GM12878 (cell line): ENCODE measurements at regions not wholly inside any gene's neighbourhood (a gene's known extent, or its start where the extent isn't known, plus 50 kb on each side); places are given as distances from the start of the nearest gene placed in this dataset.

Experiments
- ATAC-seq: fragments of 200-7000 bp; cut with Tn5 transposase; 3 replicates; pipeline ENCODE4 v1.9.1; 2020; ENCODE audit warnings: mild to moderate bottlenecking, moderate library complexity
- BruUV-seq: library from RNA; stranded (reverse); fragments of 400-500 nt; replicated peaks from 2 replicates; lab custom pipeline; 2021; lab: Mats Ljungman, UMichigan
- CTCF ChIA-PET: fragments of 300-600 bp; sonication (Branson Sonifier 250); formaldehyde crosslinking; extraction: SDS; loops from one replicate; lab custom pipeline; 2021; ENCODE audit warnings: inconsistent platforms; lab: Yijun Ruan, JAX
- POLR2A ChIA-PET: fragments of 350-600 bp; formaldehyde crosslinking; extraction: SDS; loops from one replicate; lab custom pipeline; 2021; ENCODE audit warnings: inconsistent platforms; lab: Charles Lee
- RAD21 ChIA-PET: fragments of 300-600 bp; sonication (Branson Sonifier 250); formaldehyde crosslinking; loops from one replicate; lab custom pipeline; 2023; ENCODE audit warnings: antibody characterized with exemption; ENCODE audit not compliant: unreplicated experiment; lab: Charles Lee
- SMC1A ChIA-PET: fragments of 300-600 bp; sonication (Branson Sonifier 250); formaldehyde crosslinking; loops from one replicate; lab custom pipeline; 2023; ENCODE audit not compliant: unreplicated experiment, uncharacterized antibody; lab: Charles Lee
- DNase-seq: peaks from one replicate; pipeline ENCODE4 v3.0.0-alpha.2; 2011; ENCODE audit warnings: low read depth, low spot score
- FAIRE-seq: peaks from 3 replicates; lab custom pipeline; 2011; peaks lifted over from hg19 to GRCh38; lab: Jason Lieb, UNC
- H2AFZ ChIP-seq: 2 replicates; pipeline ENCODE4 v1.6.0; 2011; ENCODE audit warnings: low read depth, low read length, control low read depth; ENCODE audit not compliant: control insufficient read depth
- H3K27ac ChIP-seq: 2 replicates; pipeline ENCODE4 v1.5.1; 2011; ENCODE audit warnings: control low read depth; ENCODE audit not compliant: control insufficient read depth, insufficient read depth
- H3K27me3 ChIP-seq, 2 experiments: replicated peaks in 1 of 2; 2 replicates each; pipeline versions ENCODE4 v1.6.0 to v1.6.1; 2011; ENCODE audit warnings: low read length in 1 of 2; ENCODE audit not compliant: control insufficient read depth in 2 of 2, insufficient read depth in 2 of 2
- H3K36me3 ChIP-seq, 2 experiments: 2 replicates each; pipeline ENCODE4 v1.5.1; 2011; ENCODE audit warnings: low read length in 1 of 2; ENCODE audit not compliant: control insufficient read depth in 2 of 2, insufficient read depth in 2 of 2
- H3K4me1 ChIP-seq: 2 replicates; pipeline ENCODE4 v1.6.1; 2011; ENCODE audit warnings: mild to moderate bottlenecking, low read length, moderate library complexity, mixed read lengths; ENCODE audit not compliant: control insufficient read depth, insufficient read depth
- H3K4me2 ChIP-seq: 2 replicates; pipeline ENCODE4 v1.6.0; 2011; ENCODE audit warnings: control low read depth; ENCODE audit not compliant: control insufficient read depth, insufficient read depth
- H3K4me3 ChIP-seq: fragments of 200-600 bp; sonication (generic); 2 replicates; pipeline ENCODE4 v1.5.1; 2016
- H3K79me2 ChIP-seq: 2 replicates; pipeline ENCODE4 v1.6.0; 2011; ENCODE audit warnings: low read length; ENCODE audit not compliant: control insufficient read depth, insufficient read depth
- H3K9ac ChIP-seq: 2 replicates; pipeline ENCODE4 v1.8.0; 2011; ENCODE audit warnings: low read length, control low read depth, mixed read lengths; ENCODE audit not compliant: control insufficient read depth, insufficient read depth
- H3K9me3 ChIP-seq: replicated peaks from 3 replicates; pipeline ENCODE4 v1.5.1; 2011; ENCODE audit warnings: mild to moderate bottlenecking, low read length; ENCODE audit not compliant: control insufficient read depth, insufficient read depth
- H4K20me1 ChIP-seq: 2 replicates; pipeline ENCODE4 v1.6.0; 2011; ENCODE audit not compliant: control insufficient read depth, insufficient read depth
- ATF3 ChIP-seq: IDR thresholded peaks from 2 replicates; pipeline ENCODE4 v1.6.1; 2011; ENCODE audit warnings: low read depth, mild to moderate bottlenecking, low read length, moderate library complexity, borderline replicate concordance; ENCODE audit errors: extremely low read depth
- HDAC2 ChIP-seq: fragments of 200-600 bp; sonication (generic); IDR thresholded peaks from 2 replicates; pipeline ENCODE4 v1.6.1; 2017
- HSF1 ChIP-seq: fragments of 150-350 bp; IDR thresholded peaks from 2 replicates; pipeline ENCODE4 v1.6.1; 2014; ENCODE audit warnings: mild to moderate bottlenecking, low read depth, low read length
- MAX ChIP-seq: IDR thresholded peaks from 2 replicates; pipeline ENCODE4 v1.6.1; 2012; ENCODE audit warnings: low read depth, low read length, improper control_type of control experiment
- MLLT1 ChIP-seq: fragments of 450-650 bp; IDR thresholded peaks from 2 replicates; pipeline ENCODE4 v1.6.1; 2016; ENCODE audit warnings: mild to moderate bottlenecking
- MTA2 ChIP-seq: fragments of 450-650 bp; IDR thresholded peaks from 2 replicates; pipeline ENCODE4 v1.6.1; 2016; ENCODE audit warnings: low read depth, mild to moderate bottlenecking, moderate library complexity
- NR2C1 ChIP-seq: fragments of 450-650 bp; IDR thresholded peaks from 2 replicates; pipeline ENCODE4 v1.6.1; 2017; ENCODE audit warnings: antibody characterized with exemption, mild to moderate bottlenecking, moderate library complexity
- NR2F1 ChIP-seq: fragments of 450-650 bp; conservative IDR thresholded peaks from 2 replicates; pipeline ENCODE4 v1.6.1; 2017; ENCODE audit warnings: mild to moderate bottlenecking
- PKNOX1 ChIP-seq: fragments of 450-650 bp; IDR thresholded peaks from 2 replicates; pipeline ENCODE4 v1.6.1; 2016; ENCODE audit warnings: mild to moderate bottlenecking
- RELA ChIP-seq: fragments of 450-650 bp; IDR thresholded peaks from 2 replicates; pipeline ENCODE4 v1.8.0; 2014; ENCODE audit warnings: borderline replicate concordance; ENCODE audit not compliant: partially characterized antibody
- RUNX3 ChIP-seq: IDR thresholded peaks from 2 replicates; pipeline ENCODE4 v1.6.1; 2012; ENCODE audit warnings: low read length, inconsistent platforms
- STAT1 ChIP-seq: fragments of 450-650 bp; conservative IDR thresholded peaks from 2 replicates; pipeline ENCODE4 v1.6.1; 2014; ENCODE audit warnings: antibody characterized with exemption, mild to moderate bottlenecking
- WRNIP1 ChIP-seq: IDR thresholded peaks from 2 replicates; pipeline ENCODE4 v1.6.1; 2011; ENCODE audit warnings: low read depth, low read length, improper control_type of control experiment, borderline replicate concordance
- ZBTB4 ChIP-seq: fragments of 450-650 bp; formaldehyde crosslinking; IDR thresholded peaks from 2 replicates; pipeline ENCODE4 v1.4.0; 2022; ENCODE audit warnings: mild to moderate bottlenecking, moderate library complexity
- ZNF274 ChIP-seq: IDR thresholded peaks from one replicate; pipeline ENCODE4 v1.8.0; 2011; ENCODE audit not compliant: insufficient read length, insufficient read depth
- WGBS: methylation state at CpG from one replicate; pipeline ENCODE4 v1.1.6; 2016; ENCODE audit warnings: low lambda C conversion rate; ENCODE audit not compliant: insufficient replicate concordance, insufficient coverage; ENCODE audit errors: missing lambda C conversion rate; 5-methylcytosine and 5-hydroxymethylcytosine counted together
- in situ Hi-C: fragments of 300-500 bp; cut with MboI; formaldehyde crosslinking; loops from 9 replicates; pipeline ENCODE4 v1.14.3; 2018; ENCODE audit warnings: mixed read lengths
- intact Hi-C: fragments of 100-400 bp; cut with micrococcal nuclease; formaldehyde crosslinking; loops from one replicate; pipeline ENCODE4 v1.14.2; 2022; ENCODE audit not compliant: unreplicated experiment

- WGBS = 0% methylated on average over 1 of the region's 1 CpG
- no peak for FAIRE-seq
- BruUV-seq = no TSS peak
- H3K27ac ChIP-seq = no peak overlapping the region
- no peaks in the 10 kb centered on the region for H3K9me3 ChIP-seq
- no peak overlapping the region for H3K4me3 ChIP-seq
- H4K20me1 ChIP-seq = no peaks in the 10 kb centered on the region
- DNase-seq = no peak
- TF ChIP-seq MLLT1 (no peak), STAT1 (no peak), ZNF274 (no peak), WRNIP1 (no peak), NR2C1 (no peak), MAX (no peak), HSF1 (no peak), MTA2 (no peak), PKNOX1 (no peak), HDAC2 (no peak), RELA (no peak), ATF3 (no peak), NR2F1 (no peak), RUNX3 (no peak), ZBTB4 (CRISPR knock-in tag) (no peak)
- TF ChIP-seq, all 136 proteins: peak for 0
- ChIA-PET POLR2A (no interaction called here), SMC1A (no interaction called here), RAD21 (no interaction called here), CTCF (no interaction called here)
- in situ Hi-C loops (no loop called here), intact Hi-C loops (no loop called here)
- H2AFZ ChIP-seq = no peak overlapping the region
- H3K36me3 ChIP-seq = no peaks in the 10 kb centered on the region
- H3K79me2 ChIP-seq = no peaks in the 10 kb centered on the region
- ATAC-seq = no peak
- H3K9ac ChIP-seq = no peak overlapping the region
- H3K27me3 ChIP-seq = no peaks in the 10 kb centered on the region
- no peaks in the 10 kb centered on the region for H3K4me1 ChIP-seq
- H3K4me2 ChIP-seq = no peak overlapping the region
Observed at GRCh38 chr11:25633230-25633629, 698.7 kb upstream of the ANO3 start.
